Endothelial cell of umbilical vein (primary cell): ENCODE measurements at regions not wholly inside any gene's neighbourhood (a gene's known extent, or its start where the extent isn't known, plus 50 kb on each side); places are given as distances from the start of the nearest gene placed in this dataset.

Source experiments
- BruUV-seq: library from RNA; stranded (reverse); fragments of 400-500 nt; replicated peaks from 2 replicates; lab custom pipeline; 2021; lab: Mats Ljungman, UMichigan
- CTCF ChIA-PET: fragments of 300-600, 350-600 bp; sonication (Branson Sonifier 250); formaldehyde crosslinking; loops from one replicate; lab custom pipeline; 2021; ENCODE audit warnings: antibody characterized with exemption, inconsistent platforms; lab: Charles Lee
- POLR2A ChIA-PET: fragments of 300-600, 350-600 bp; sonication (Branson Sonifier 250); formaldehyde crosslinking; loops from one replicate; lab custom pipeline; 2021; ENCODE audit warnings: antibody characterized with exemption, inconsistent platforms; lab: Charles Lee
- DNase-seq: peaks from one replicate; pipeline ENCODE4 v3.0.0-alpha.2; 2011; ENCODE audit warnings: low read depth, low spot score
- FAIRE-seq: peaks from 2 replicates; lab custom pipeline; 2011; peaks lifted over from hg19 to GRCh38; lab: Jason Lieb, UNC
- H2AFZ ChIP-seq: 2 replicates; pipeline ENCODE4 v1.6.0; 2012; ENCODE audit warnings: low read depth, low read length, control low read depth, inconsistent platforms
- H3K27ac ChIP-seq: 2 replicates; pipeline ENCODE4 v1.5.1; 2011; ENCODE audit warnings: low read depth, mild to moderate bottlenecking, control low read depth, low read length, moderate library complexity; ENCODE audit not compliant: insufficient read depth
- H3K27me3 ChIP-seq, 2 experiments: 2 replicates each; pipeline versions ENCODE4 v1.6.0 to v1.6.1; 2011; ENCODE audit warnings: low read length in 2 of 2, mixed read lengths in 1 of 2; ENCODE audit not compliant: control insufficient read depth in 2 of 2, insufficient read depth in 2 of 2
- H3K36me3 ChIP-seq, 2 experiments: 2 replicates in 1 of 2; 3 replicates in 1 of 2; pipeline ENCODE4 v1.5.1; 2011; ENCODE audit warnings: low read length in 2 of 2, mild to moderate bottlenecking in 1 of 2, moderate library complexity in 1 of 2; ENCODE audit not compliant: control insufficient read depth in 2 of 2, insufficient read depth in 2 of 2; ENCODE audit errors: extremely low read depth in 1 of 2
- H3K4me1 ChIP-seq: 3 replicates; pipeline ENCODE4 v1.5.1; 2011; ENCODE audit warnings: mild to moderate bottlenecking, low read length; ENCODE audit not compliant: control insufficient read depth, insufficient read depth; ENCODE audit errors: extremely low read depth
- H3K4me2 ChIP-seq: 2 replicates; pipeline ENCODE4 v1.6.1; 2011; ENCODE audit warnings: low read length, control low read depth, mixed read lengths; ENCODE audit not compliant: insufficient read depth
- H3K4me3 ChIP-seq, 3 experiments: fragments of 200-600 bp in 1 of 3; sonication (generic), shearing (Covaris generic) in 1 of 3; replicated peaks in 1 of 3; 2 replicates each; pipeline ENCODE4 v1.5.1; 2011 to 2016; ENCODE audit warnings: control low read depth in 3 of 3, low read length in 3 of 3, mild to moderate bottlenecking in 2 of 3, inconsistent platforms in 1 of 3, low read depth in 1 of 3, moderate library complexity in 1 of 3; ENCODE audit not compliant: insufficient read depth in 1 of 3
- H3K79me2 ChIP-seq: 2 replicates; pipeline ENCODE4 v1.6.0; 2012; ENCODE audit warnings: low read length, inconsistent platforms; ENCODE audit not compliant: control insufficient read depth, insufficient read depth
- H3K9ac ChIP-seq: replicated peaks from 2 replicates; pipeline ENCODE3; 2011; ENCODE audit warnings: low read length, control low read depth; ENCODE audit not compliant: insufficient read depth; ENCODE audit errors: extremely low read depth
- H3K9me1 ChIP-seq: replicated peaks from 3 replicates; pipeline ENCODE4 v1.6.0; 2011; ENCODE audit warnings: mild to moderate bottlenecking, low read length; ENCODE audit not compliant: control insufficient read depth, insufficient read depth; ENCODE audit errors: extremely low read depth
- H3K9me3 ChIP-seq: replicated peaks from 2 replicates; pipeline ENCODE4 v1.5.1; 2012; ENCODE audit warnings: low read length, inconsistent platforms; ENCODE audit not compliant: control insufficient read depth, insufficient read depth
- H4K20me1 ChIP-seq: replicated peaks from 2 replicates; pipeline ENCODE3; 2011; ENCODE audit warnings: mild to moderate bottlenecking, low read length; ENCODE audit not compliant: control insufficient read depth, insufficient read depth; ENCODE audit errors: extremely low read depth
- EZH2 ChIP-seq: IDR thresholded peaks from 2 replicates; pipeline ENCODE4 v1.6.1; 2012; ENCODE audit warnings: borderline replicate concordance, low read depth, mild to moderate bottlenecking, moderate library complexity, low read length, inconsistent platforms; ENCODE audit not compliant: severe bottlenecking
- FOS ChIP-seq: IDR thresholded peaks from 2 replicates; pipeline ENCODE4 v1.6.1; 2011; ENCODE audit warnings: mild to moderate bottlenecking, low read length, moderate library complexity, borderline replicate concordance; ENCODE audit not compliant: insufficient read depth
- GATA2 ChIP-seq: IDR thresholded peaks from 2 replicates; pipeline ENCODE4 v1.7.0; 2011; ENCODE audit warnings: low read depth, mild to moderate bottlenecking, moderate library complexity, mixed read lengths, low read length; ENCODE audit not compliant: insufficient read length, insufficient read depth
- JUN ChIP-seq: IDR thresholded peaks from 2 replicates; pipeline ENCODE4 v1.6.1; 2011; ENCODE audit warnings: borderline replicate concordance, low read depth; ENCODE audit not compliant: insufficient read length, insufficient read depth
- MAX ChIP-seq: IDR thresholded peaks from 2 replicates; pipeline ENCODE4 v1.6.1; 2011; ENCODE audit not compliant: insufficient read depth, insufficient read length
- MYC ChIP-seq: IDR thresholded peaks from one replicate; pipeline ENCODE4 v1.6.1; 2011; ENCODE audit warnings: mild to moderate bottlenecking, low read depth, low read length
- POLR2A ChIP-seq: IDR thresholded peaks from 2 replicates; pipeline ENCODE4 v1.6.1; 2012; ENCODE audit warnings: low read depth, mild to moderate bottlenecking, control low read depth, low read length
- POLR2AphosphoS5 ChIP-seq: IDR thresholded peaks from 2 replicates; pipeline ENCODE4 v1.6.1; 2012; ENCODE audit warnings: low read depth, mild to moderate bottlenecking, control low read depth, low read length, moderate library complexity; ENCODE audit not compliant: insufficient read depth
- dilution Hi-C: fragments of 300-500 bp; cut with MboI; formaldehyde crosslinking; loops from one replicate; pipeline ENCODE4 v1.15.0; 2019; ENCODE audit warnings: low sequenced_read_pairs; ENCODE audit not compliant: extremely low pct_ligation_motif_present
- intact Hi-C: fragments of 100-400 bp; cut with micrococcal nuclease; formaldehyde crosslinking; loops from one replicate; pipeline ENCODE4 v1.10.0; 2022
- TF ChIP-seq, protein P1 (sequence below), 2 donors: IDR thresholded peaks; 1 replicate in 1 of 2; 2 replicates in 1 of 2; pipeline ENCODE4 v1.5.1; 2011; ENCODE audit warnings: low read length in 2 of 2, mild to moderate bottlenecking in 2 of 2, moderate library complexity in 2 of 2, control low read depth in 1 of 2, inconsistent platforms in 1 of 2, low read depth in 1 of 2; ENCODE audit not compliant: insufficient read depth in 1 of 2; ENCODE audit errors: extremely low read depth in 1 of 2

DNA sequence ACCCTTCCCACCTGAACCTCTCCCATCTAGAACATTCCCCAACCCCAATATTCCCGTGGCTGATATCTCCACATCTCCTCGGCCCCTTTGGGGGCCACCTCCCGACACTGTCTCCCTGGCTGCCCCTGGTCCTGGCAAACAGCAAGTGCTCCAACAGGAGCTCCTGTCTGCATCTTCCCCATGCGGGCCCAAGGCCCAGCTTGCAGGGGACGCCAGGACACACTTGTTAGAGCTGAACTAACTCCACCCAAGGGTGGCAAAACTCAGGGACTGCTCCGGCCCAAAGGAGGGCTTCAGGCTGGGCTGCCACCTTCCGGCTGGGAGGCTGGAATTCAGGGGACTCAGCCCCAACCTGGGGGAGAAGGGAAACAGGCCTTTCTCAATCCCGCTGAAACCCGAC is 106.6 kb downstream of the NCOR2 start:
- H3K27ac ChIP-seq: no peak overlapping the region
- DNase-seq: no peak
- no peaks in the 10 kb centered on the region for H3K79me2 ChIP-seq
- H3K9me3 ChIP-seq: peaks cover 2% of the 10 kb centered on the region
- FAIRE-seq: no peak
- no peak for TF ChIP-seq MYC
- TF ChIP-seq POLR2AphosphoS5: no peak
- TF ChIP-seq EZH2: no peak
- TF ChIP-seq FOS: no peak
- TF ChIP-seq, protein P1, sequence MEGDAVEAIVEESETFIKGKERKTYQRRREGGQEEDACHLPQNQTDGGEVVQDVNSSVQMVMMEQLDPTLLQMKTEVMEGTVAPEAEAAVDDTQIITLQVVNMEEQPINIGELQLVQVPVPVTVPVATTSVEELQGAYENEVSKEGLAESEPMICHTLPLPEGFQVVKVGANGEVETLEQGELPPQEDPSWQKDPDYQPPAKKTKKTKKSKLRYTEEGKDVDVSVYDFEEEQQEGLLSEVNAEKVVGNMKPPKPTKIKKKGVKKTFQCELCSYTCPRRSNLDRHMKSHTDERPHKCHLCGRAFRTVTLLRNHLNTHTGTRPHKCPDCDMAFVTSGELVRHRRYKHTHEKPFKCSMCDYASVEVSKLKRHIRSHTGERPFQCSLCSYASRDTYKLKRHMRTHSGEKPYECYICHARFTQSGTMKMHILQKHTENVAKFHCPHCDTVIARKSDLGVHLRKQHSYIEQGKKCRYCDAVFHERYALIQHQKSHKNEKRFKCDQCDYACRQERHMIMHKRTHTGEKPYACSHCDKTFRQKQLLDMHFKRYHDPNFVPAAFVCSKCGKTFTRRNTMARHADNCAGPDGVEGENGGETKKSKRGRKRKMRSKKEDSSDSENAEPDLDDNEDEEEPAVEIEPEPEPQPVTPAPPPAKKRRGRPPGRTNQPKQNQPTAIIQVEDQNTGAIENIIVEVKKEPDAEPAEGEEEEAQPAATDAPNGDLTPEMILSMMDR (IDR thresholded peaks at IDR 0.05; ENCODE audit: extremely low read depth in 1 of 2, insufficient read depth in 1 of 2, low read depth in 1 of 2, low read length in 2 of 2): no peak
- no peak for TF ChIP-seq POLR2A
- TF ChIP-seq JUN: no peak
- no peak for TF ChIP-seq GATA2
- no peak for TF ChIP-seq MAX
- H3K4me2 ChIP-seq: no peak overlapping the region
- BruUV-seq: no TSS peak
- H3K27me3 ChIP-seq: no peaks in the 10 kb centered on the region
- no peak overlapping the region for H3K9ac ChIP-seq
- ChIA-PET POLR2A (no interaction called here), CTCF (no interaction called here)
- H3K36me3 ChIP-seq: peaks cover 7 to 25% of the 10 kb centered on the region in 2 experiments
- H3K4me1 ChIP-seq: peaks cover 7% of the 10 kb centered on the region
- dilution Hi-C loops: no loop called here
- no peak overlapping the region for H3K4me3 ChIP-seq
- no peaks in the 10 kb centered on the region for H3K9me1 ChIP-seq
- no peaks in the 10 kb centered on the region for H4K20me1 ChIP-seq
- no peak overlapping the region for H2AFZ ChIP-seq
- intact Hi-C loops: no loop called here
